ENCODE measurements at regions not wholly inside any gene's neighbourhood (a gene's known extent, or its start where the extent isn't known, plus 50 kb on each side); places are given as distances from the start of the nearest gene placed in this dataset.
"Not testable (repeated sequence)": the region's sequence is repeated elsewhere in the genome, so short reads cannot be mapped to it uniquely, and the experiment has no call there.

GRCh38 chr3:147333098-147333497, 73.2 kb downstream of the ZIC4 start:
- no peaks in the 10 kb centered on the region for H3K36me3 ChIP-seq (ENCODE audit: control insufficient read depth, insufficient read depth, low read length)
- H3K4me1 ChIP-seq (ENCODE audit: control insufficient read depth, insufficient read depth, low read length, poor library complexity, severe bottlenecking), result peaks cover 4% of the 10 kb centered on the region
- WGBS, 2 experiments (ENCODE audit: insufficient coverage in 2 of 2), result 67 to 87% methylated on average over 2 of the region's 3 CpGs
- no peak overlapping the region for H3K27ac ChIP-seq (ENCODE audit: low read depth, low read length, severe bottlenecking)
- no peak overlapping the region for H3K4me3 ChIP-seq (ENCODE audit: extremely low read depth, insufficient read depth, low read length, poor library complexity, severe bottlenecking)
- no peaks in the 10 kb centered on the region for H3K9me3 ChIP-seq (ENCODE audit: control insufficient read depth, low read length)

- WGBS, 2 experiments (ENCODE audit: insufficient coverage in 2 of 2), result no CpG with 5 or more reads among the region's 2 CpGs
- no peak overlapping the region for H3K4me3 ChIP-seq (ENCODE audit: extremely low read depth, insufficient read depth, low read length, poor library complexity, severe bottlenecking)
- no peaks in the 10 kb centered on the region for H3K36me3 ChIP-seq (ENCODE audit: control insufficient read depth, insufficient read depth, low read length)
- no peaks in the 10 kb centered on the region for H3K9me3 ChIP-seq (ENCODE audit: control insufficient read depth, low read length)
- no peaks in the 10 kb centered on the region for H3K4me1 ChIP-seq (ENCODE audit: control insufficient read depth, insufficient read depth, low read length, poor library complexity, severe bottlenecking)
- H3K27ac ChIP-seq (ENCODE audit: low read depth, low read length, severe bottlenecking), result no peak overlapping the region
These were observed 77.6 kb downstream of the ZIC4 start for GRCh38 chr3:147328711-147329110.

- H3K27ac ChIP-seq (ENCODE audit: low read depth, low read length, severe bottlenecking), result no peak overlapping the region
- no peaks in the 10 kb centered on the region for H3K9me3 ChIP-seq (ENCODE audit: control insufficient read depth, low read length)
- H3K36me3 ChIP-seq (ENCODE audit: control insufficient read depth, insufficient read depth, low read length), result no peaks in the 10 kb centered on the region
- H3K4me1 ChIP-seq (ENCODE audit: control insufficient read depth, insufficient read depth, low read length, poor library complexity, severe bottlenecking), result no peaks in the 10 kb centered on the region
- H3K4me3 ChIP-seq (ENCODE audit: extremely low read depth, insufficient read depth, low read length, poor library complexity, severe bottlenecking), result no peak overlapping the region
These were observed 82.0 kb downstream of the ZIC4 start for GRCh38 chr3:147324356-147324755.

DNA sequence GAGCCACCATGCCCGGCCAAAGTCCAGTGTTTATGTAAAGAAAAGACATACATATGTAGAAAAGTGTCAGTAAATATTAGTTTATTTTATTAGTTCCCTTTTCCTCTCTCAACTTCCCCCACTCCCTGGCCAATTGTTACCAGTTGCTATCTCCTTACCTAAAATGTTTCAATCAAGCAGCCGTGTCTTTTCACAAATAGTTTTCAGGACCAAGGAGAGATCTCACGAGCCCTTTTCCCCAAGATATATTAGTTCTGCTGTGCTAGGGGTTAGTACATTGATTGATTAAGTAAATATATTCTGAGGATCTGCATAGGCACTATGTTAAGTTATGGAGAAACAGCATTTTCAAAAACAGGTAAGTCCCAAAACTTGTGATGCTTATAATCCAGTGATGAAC, 87.4 kb downstream of the ZIC4 start:
- no peaks in the 10 kb centered on the region for H3K36me3 ChIP-seq (ENCODE audit: control insufficient read depth, insufficient read depth, low read length)
- no peak overlapping the region for H3K27ac ChIP-seq (ENCODE audit: low read depth, low read length, severe bottlenecking)
- 83% methylated on average over 2 of the region's 3 CpGs; no CpG with 5 or more reads in 1 of the 2 experiments for WGBS, 2 experiments (ENCODE audit: insufficient coverage in 2 of 2)
- H3K4me1 ChIP-seq (ENCODE audit: control insufficient read depth, insufficient read depth, low read length, poor library complexity, severe bottlenecking), result no peaks in the 10 kb centered on the region
- H3K4me3 ChIP-seq (ENCODE audit: extremely low read depth, insufficient read depth, low read length, poor library complexity, severe bottlenecking), result no peak overlapping the region
- H3K9me3 ChIP-seq (ENCODE audit: control insufficient read depth, low read length), result no peaks in the 10 kb centered on the region

DNA sequence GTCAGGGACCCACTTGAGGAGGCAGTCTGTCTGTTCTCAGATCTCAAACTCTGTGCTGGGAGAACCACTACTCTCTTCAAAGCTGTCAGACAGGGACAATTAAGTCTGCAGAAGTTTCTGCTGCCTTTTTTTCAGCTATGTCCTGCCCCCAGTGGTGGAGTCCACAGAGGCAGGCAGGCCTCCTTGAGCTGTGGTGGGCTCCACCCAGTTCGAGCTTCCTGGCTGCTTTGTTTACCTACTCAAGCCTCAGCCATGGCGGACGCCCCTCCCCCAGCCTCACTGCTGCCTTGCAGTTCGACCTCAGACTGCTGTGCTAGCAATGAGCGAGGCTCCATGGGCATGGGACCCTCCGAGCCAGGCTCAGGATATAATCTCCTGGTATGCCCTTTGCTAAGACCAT, 89.3 kb downstream of the ZIC4 start:
- not testable (repeated sequence) for H3K4me3 ChIP-seq (ENCODE audit: extremely low read depth, insufficient read depth, low read length, poor library complexity, severe bottlenecking); H3K4me1 ChIP-seq (ENCODE audit: control insufficient read depth, insufficient read depth, low read length, poor library complexity, severe bottlenecking); H3K36me3 ChIP-seq (ENCODE audit: control insufficient read depth, insufficient read depth, low read length); H3K9me3 ChIP-seq (ENCODE audit: control insufficient read depth, low read length); H3K27ac ChIP-seq (ENCODE audit: low read depth, low read length, severe bottlenecking)
- WGBS, 2 experiments (ENCODE audit: insufficient coverage in 2 of 2), result 67 to 72% methylated on average over 6 of the region's 6 CpGs

GRCh38 chr3:147313513-147313912, 92.8 kb downstream of the ZIC4 start:
- Histone ChIP-seq H3K27ac (ENCODE audit: low read depth, low read length, severe bottlenecking) (no peak overlapping the region), H3K36me3 (ENCODE audit: control insufficient read depth, insufficient read depth, low read length) (no peaks in the 10 kb centered on the region), H3K4me1 (ENCODE audit: control insufficient read depth, insufficient read depth, low read length, poor library complexity, severe bottlenecking) (no peaks in the 10 kb centered on the region), H3K4me3 (ENCODE audit: extremely low read depth, insufficient read depth, low read length, poor library complexity, severe bottlenecking) (no peak overlapping the region), H3K9me3 (ENCODE audit: control insufficient read depth, low read length) (no peaks in the 10 kb centered on the region)
- 86% methylated on average over 1 of the region's 1 CpG; no CpG with 5 or more reads in 1 of the 2 experiments for WGBS, 2 experiments (ENCODE audit: insufficient coverage in 2 of 2)

- Histone ChIP-seq H3K4me3 (ENCODE audit: extremely low read depth, insufficient read depth, low read length, poor library complexity, severe bottlenecking) (no peak overlapping the region), H3K36me3 (ENCODE audit: control insufficient read depth, insufficient read depth, low read length) (no peaks in the 10 kb centered on the region), H3K9me3 (ENCODE audit: control insufficient read depth, low read length) (no peaks in the 10 kb centered on the region), H3K4me1 (ENCODE audit: control insufficient read depth, insufficient read depth, low read length, poor library complexity, severe bottlenecking) (no peaks in the 10 kb centered on the region), H3K27ac (ENCODE audit: low read depth, low read length, severe bottlenecking) (no peak overlapping the region)
- whole genome bisulfite sequencing, 2 experiments (ENCODE audit: insufficient coverage in 2 of 2), result 25 to 50% methylated on average over 1 of the region's 2 CpGs
These were observed 93.5 kb downstream of the ZIC4 start for GRCh38 chr3:147312786-147313280.

GRCh38 chr3:147311716-147312115, 94.6 kb downstream of the ZIC4 start:
- Histone ChIP-seq H3K27ac (ENCODE audit: low read depth, low read length, severe bottlenecking) (no peak overlapping the region), H3K9me3 (ENCODE audit: control insufficient read depth, low read length) (no peaks in the 10 kb centered on the region), H3K4me1 (ENCODE audit: control insufficient read depth, insufficient read depth, low read length, poor library complexity, severe bottlenecking) (no peaks in the 10 kb centered on the region), H3K36me3 (ENCODE audit: control insufficient read depth, insufficient read depth, low read length) (no peaks in the 10 kb centered on the region), H3K4me3 (ENCODE audit: extremely low read depth, insufficient read depth, low read length, poor library complexity, severe bottlenecking) (no peak overlapping the region)
- WGBS, 2 experiments (ENCODE audit: insufficient coverage in 2 of 2), result 67% methylated on average over 1 of the region's 2 CpGs; no CpG with 5 or more reads in 1 of the 2 experiments

DNA sequence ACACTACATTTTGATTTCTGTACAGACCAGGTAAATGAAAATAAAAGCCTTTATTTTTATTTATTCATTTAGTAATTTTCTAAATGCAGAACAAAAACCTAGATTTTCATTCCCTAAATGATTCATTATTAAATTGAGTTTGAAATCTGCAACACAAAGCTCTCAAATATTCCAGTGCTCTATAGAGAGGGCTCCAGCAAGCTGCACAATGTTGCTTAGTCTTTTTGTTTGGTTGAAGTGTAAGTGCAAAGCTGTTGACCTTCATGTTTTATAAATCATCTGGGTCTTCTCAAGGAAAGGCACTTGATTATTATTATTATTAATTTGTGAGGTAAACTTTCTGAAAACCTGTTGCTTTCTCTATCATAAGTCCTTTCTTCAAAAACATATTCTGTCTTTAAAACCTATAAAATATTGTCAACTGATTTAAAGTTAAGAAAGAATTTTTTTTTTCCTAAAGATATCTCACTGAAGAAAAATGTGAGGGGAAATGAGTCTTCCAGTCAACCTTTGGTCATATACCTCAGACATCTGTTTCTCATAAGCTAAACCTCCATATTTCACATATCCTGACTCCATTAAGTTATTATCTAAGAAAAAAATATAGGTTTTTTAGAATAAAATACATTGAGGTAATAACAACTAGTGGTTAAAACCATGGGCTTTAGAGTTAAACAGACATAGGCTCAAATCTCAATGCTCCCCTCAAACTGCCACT, 100.7 kb downstream of the ZIC4 start:
- Histone ChIP-seq H3K4me1 (ENCODE audit: control insufficient read depth, insufficient read depth, low read length, poor library complexity, severe bottlenecking) (no peaks in the 10 kb centered on the region), H3K9me3 (ENCODE audit: control insufficient read depth, low read length) (no peaks in the 10 kb centered on the region), H3K4me3 (ENCODE audit: extremely low read depth, insufficient read depth, low read length, poor library complexity, severe bottlenecking) (no peak overlapping the region), H3K36me3 (ENCODE audit: control insufficient read depth, insufficient read depth, low read length) (no peaks in the 10 kb centered on the region), H3K27ac (ENCODE audit: low read depth, low read length, severe bottlenecking) (no peak overlapping the region)

- Histone ChIP-seq H3K9me3 (ENCODE audit: control insufficient read depth, low read length) (no peaks in the 10 kb centered on the region), H3K4me1 (ENCODE audit: control insufficient read depth, insufficient read depth, low read length, poor library complexity, severe bottlenecking) (peaks cover 2% of the 10 kb centered on the region), H3K4me3 (ENCODE audit: extremely low read depth, insufficient read depth, low read length, poor library complexity, severe bottlenecking) (no peak overlapping the region), H3K36me3 (ENCODE audit: control insufficient read depth, insufficient read depth, low read length) (no peaks in the 10 kb centered on the region), H3K27ac (ENCODE audit: low read depth, low read length, severe bottlenecking) (no peak overlapping the region)
- 83% methylated on average over 1 of the region's 4 CpGs; no CpG with 5 or more reads in 1 of the 2 experiments for WGBS, 2 experiments (ENCODE audit: insufficient coverage in 2 of 2)
These were observed 101.6 kb downstream of the ZIC4 start for GRCh38 chr3:147304756-147305155.

DNA sequence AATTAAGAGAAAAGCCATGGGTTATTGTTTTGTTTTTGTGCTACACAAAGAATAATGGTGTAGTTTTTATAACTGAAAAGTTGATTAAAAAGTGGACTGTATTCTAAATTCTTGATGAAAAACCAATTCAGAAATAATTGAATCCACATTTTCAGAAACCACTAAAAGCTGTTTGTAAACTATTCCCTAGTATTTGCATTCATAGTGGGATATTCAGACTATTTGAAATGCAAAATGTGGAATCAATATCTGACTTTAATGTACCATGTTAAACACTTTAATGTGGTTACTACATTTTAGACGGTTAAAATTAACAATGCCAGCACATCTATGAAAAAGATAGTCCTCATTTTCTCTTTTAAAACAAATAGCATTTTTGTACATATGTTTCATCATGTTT, 104.6 kb downstream of the ZIC4 start:
- Histone ChIP-seq H3K4me1 (ENCODE audit: control insufficient read depth, insufficient read depth, low read length, poor library complexity, severe bottlenecking) (peaks cover 18% of the 10 kb centered on the region), H3K9me3 (ENCODE audit: control insufficient read depth, low read length) (no peaks in the 10 kb centered on the region), H3K27ac (ENCODE audit: low read depth, low read length, severe bottlenecking) (no peak overlapping the region), H3K36me3 (ENCODE audit: control insufficient read depth, insufficient read depth, low read length) (no peaks in the 10 kb centered on the region), H3K4me3 (ENCODE audit: extremely low read depth, insufficient read depth, low read length, poor library complexity, severe bottlenecking) (no peak overlapping the region)
- WGBS, 2 experiments (ENCODE audit: insufficient coverage in 2 of 2), result no CpG with 5 or more reads among the region's 1 CpG

All from mesodermal cell (in vitro differentiated cells).